IMR-90 (cell line): ENCODE measurements at regions not wholly inside any gene's neighbourhood (a gene's known extent, or its start where the extent isn't known, plus 50 kb on each side); places are given as distances from the start of the nearest gene placed in this dataset.

Experiments
- ATAC-seq: fragments of 200-7000 bp; cut with Tn5 transposase; 2 replicates; pipeline ENCODE4 v1.9.1; 2020; ENCODE audit warnings: low read depth, mild to moderate bottlenecking, moderate library complexity
- BruUV-seq: library from RNA; stranded (reverse); fragments of 400-500 nt; replicated peaks from 2 replicates; lab custom pipeline; 2021; lab: Mats Ljungman, UMichigan
- CTCF ChIA-PET: fragments of 300-600 bp; formaldehyde crosslinking; extraction: SDS; loops from one replicate; lab custom pipeline; 2021; ENCODE audit warnings: antibody characterized with exemption; lab: Yijun Ruan, JAX
- POLR2A ChIA-PET: fragments of 300-600 bp; sonication (Branson Sonifier 250); formaldehyde crosslinking; loops from one replicate; lab custom pipeline; 2022; ENCODE audit warnings: antibody characterized with exemption; ENCODE audit not compliant: unreplicated experiment; lab: Charles Lee
- DNase-seq: peaks from one replicate; pipeline ENCODE4 v3.0.0; 2013
- H2AFZ ChIP-seq: replicated peaks from 2 replicates; pipeline ENCODE3; 2013; ENCODE audit warnings: low read length, mild to moderate bottlenecking; ENCODE audit not compliant: poor library complexity
- H2AK5ac ChIP-seq: 2 replicates; pipeline ENCODE4 v1.6.1; 2013; ENCODE audit warnings: low read depth, low read length, inconsistent platforms
- H2AK9ac ChIP-seq: replicated peaks from 2 replicates; pipeline ENCODE3; 2013; ENCODE audit warnings: mild to moderate bottlenecking, low read depth, low read length, moderate library complexity; ENCODE audit not compliant: poor library complexity
- H2BK120ac ChIP-seq: 2 replicates; pipeline ENCODE4 v1.6.1; 2013; ENCODE audit warnings: low read depth, low read length, inconsistent platforms
- H2BK15ac ChIP-seq: 3 replicates; pipeline ENCODE4 v1.6.1; 2013; ENCODE audit warnings: low read depth, low read length, inconsistent platforms
- H2BK20ac ChIP-seq: 2 replicates; pipeline ENCODE4 v1.6.1; 2013; ENCODE audit warnings: low read depth, mild to moderate bottlenecking, inconsistent platforms, low read length, moderate library complexity
- H2BK5ac ChIP-seq: 2 replicates; pipeline ENCODE4 v1.6.1; 2013; ENCODE audit warnings: mild to moderate bottlenecking, low read depth, low read length, inconsistent platforms; ENCODE audit not compliant: poor library complexity, severe bottlenecking
- H3K14ac ChIP-seq: replicated peaks from 2 replicates; pipeline ENCODE4 v1.6.1; 2013; ENCODE audit warnings: low read depth, low read length, inconsistent platforms
- H3K18ac ChIP-seq: 2 replicates; pipeline ENCODE4 v1.6.1; 2013; ENCODE audit warnings: low read depth, low read length, control low read depth
- H3K23ac ChIP-seq: 2 replicates; pipeline ENCODE4 v1.6.1; 2013; ENCODE audit warnings: low read depth, low read length, inconsistent platforms
- H3K27ac ChIP-seq: 2 replicates; pipeline ENCODE4 v1.5.1; 2013; ENCODE audit warnings: mild to moderate bottlenecking, control low read depth, low read length; ENCODE audit not compliant: insufficient read depth
- H3K27me3 ChIP-seq: 2 replicates; pipeline ENCODE4 v1.6.1; 2013; ENCODE audit warnings: low read length; ENCODE audit not compliant: control insufficient read depth, insufficient read depth
- H3K36me3 ChIP-seq: 2 replicates; pipeline ENCODE4 v1.6.1; 2013; ENCODE audit warnings: low read length, mixed read lengths; ENCODE audit not compliant: control insufficient read depth, insufficient read depth
- H3K4ac ChIP-seq: 2 replicates; pipeline ENCODE4 v1.6.1; 2013; ENCODE audit warnings: low read depth, low read length, inconsistent platforms
- H3K4me1 ChIP-seq: 2 replicates; pipeline ENCODE4 v1.6.1; 2013; ENCODE audit warnings: low read length, mixed read lengths; ENCODE audit not compliant: control insufficient read depth, insufficient read depth
- H3K4me2 ChIP-seq: 2 replicates; pipeline ENCODE4 v1.6.1; 2013; ENCODE audit warnings: low read depth, mild to moderate bottlenecking, control low read depth, low read length, moderate library complexity
- H3K4me3 ChIP-seq: 2 replicates; pipeline ENCODE4 v1.5.1; 2013; ENCODE audit warnings: low read depth, mild to moderate bottlenecking, control low read depth, low read length, moderate library complexity; ENCODE audit not compliant: insufficient read depth
- H3K56ac ChIP-seq: 2 replicates; pipeline ENCODE4 v1.6.1; 2013; ENCODE audit warnings: low read length, inconsistent platforms; ENCODE audit not compliant: insufficient read depth; ENCODE audit errors: extremely low read depth
- H3K79me1 ChIP-seq, 2 experiments: 2 replicates each; pipeline ENCODE4 v1.6.1; 2013; ENCODE audit warnings: low read length in 2 of 2, inconsistent platforms in 1 of 2, low read depth in 1 of 2
- H3K9ac ChIP-seq: 2 replicates; pipeline ENCODE4 v1.6.1; 2013; ENCODE audit warnings: low read depth, low read length, control low read depth
- H3K9me1 ChIP-seq: 2 replicates; pipeline ENCODE4 v1.6.1; 2013; ENCODE audit warnings: low read length, inconsistent platforms; ENCODE audit not compliant: insufficient read depth
- H3K9me3 ChIP-seq: 2 replicates; pipeline ENCODE4 v1.6.1; 2013; ENCODE audit warnings: low read length; ENCODE audit not compliant: control insufficient read depth, insufficient read depth
- H4K20me1 ChIP-seq: 2 replicates; pipeline ENCODE4 v1.6.1; 2013; ENCODE audit warnings: low read length, inconsistent platforms; ENCODE audit not compliant: insufficient read depth
- H4K5ac ChIP-seq: 2 replicates; pipeline ENCODE4 v1.6.1; 2013; ENCODE audit warnings: mild to moderate bottlenecking, low read depth, low read length, control low read depth
- H4K8ac ChIP-seq, 2 experiments: 2 replicates each; pipeline ENCODE4 v1.6.1; 2013; ENCODE audit warnings: low read depth in 2 of 2, low read length in 2 of 2, control low read depth in 1 of 2, inconsistent platforms in 1 of 2
- H4K91ac ChIP-seq: 2 replicates; pipeline ENCODE4 v1.6.1; 2013; ENCODE audit warnings: low read depth, low read length, inconsistent platforms; ENCODE audit not compliant: insufficient read depth
- BHLHE40 ChIP-seq: fragments of 150-350 bp; IDR thresholded peaks from 2 replicates; pipeline ENCODE4 v1.6.1; 2016; ENCODE audit warnings: mild to moderate bottlenecking, low read depth, low read length
- CEBPB ChIP-seq: IDR thresholded peaks from 2 replicates; pipeline ENCODE4 v1.6.1; 2012; ENCODE audit warnings: low read depth, low read length, improper control_type of control experiment
- CHD1 ChIP-seq: IDR thresholded peaks from 2 replicates; pipeline ENCODE4 v1.6.1; 2012; ENCODE audit warnings: low read depth, low read length, improper control_type of control experiment
- CTCF ChIP-seq: conservative IDR thresholded peaks from 2 replicates; pipeline ENCODE4 v1.5.1; 2012; ENCODE audit warnings: mild to moderate bottlenecking, low read depth, low read length, improper control_type of control experiment
- ELK1 ChIP-seq: fragments of 150-350 bp; IDR thresholded peaks from 2 replicates; pipeline ENCODE4 v1.6.1; 2016; ENCODE audit warnings: low read depth, mild to moderate bottlenecking, low read length, moderate library complexity, borderline replicate concordance
- FOS ChIP-seq: fragments of 150-350 bp; IDR thresholded peaks from 2 replicates; pipeline ENCODE4 v1.6.1; 2016; ENCODE audit warnings: low read depth, low read length
- MAFK ChIP-seq: IDR thresholded peaks from 2 replicates; pipeline ENCODE4 v1.6.1; 2012; ENCODE audit warnings: low read depth, low read length, improper control_type of control experiment
- MAZ ChIP-seq: IDR thresholded peaks from 2 replicates; pipeline ENCODE4 v1.6.1; 2012; ENCODE audit warnings: low read depth, mild to moderate bottlenecking, low read length, improper control_type of control experiment, moderate library complexity, borderline replicate concordance
- MXI1 ChIP-seq: IDR thresholded peaks from 2 replicates; pipeline ENCODE4 v1.6.1; 2012; ENCODE audit warnings: low read depth, mild to moderate bottlenecking, low read length, moderate library complexity, borderline replicate concordance
- NFE2L2 ChIP-seq: fragments of 150-350 bp; IDR thresholded peaks from 2 replicates; pipeline ENCODE4 v1.6.1; 2016; ENCODE audit warnings: low read depth, mild to moderate bottlenecking, low read length
- POLR2A ChIP-seq: IDR thresholded peaks from 2 replicates; pipeline ENCODE4 v1.6.1; 2012; ENCODE audit warnings: mild to moderate bottlenecking, low read depth, low read length
- RAD21 ChIP-seq: IDR thresholded peaks from 2 replicates; pipeline ENCODE4 v1.6.1; 2012; ENCODE audit warnings: low read length, improper control_type of control experiment
- RCOR1 ChIP-seq: IDR thresholded peaks from 2 replicates; pipeline ENCODE4 v1.6.1; 2012; ENCODE audit warnings: mild to moderate bottlenecking, low read length, improper control_type of control experiment; ENCODE audit not compliant: insufficient replicate concordance
- RFX5 ChIP-seq: IDR thresholded peaks from 2 replicates; pipeline ENCODE4 v1.8.0; 2012; ENCODE audit warnings: low read depth, mild to moderate bottlenecking, low read length, moderate library complexity
- SMC3 ChIP-seq: fragments of 150-350 bp; IDR thresholded peaks from 2 replicates; pipeline ENCODE4 v1.6.1; 2016; ENCODE audit warnings: low read depth, mild to moderate bottlenecking, antibody characterized with exemption, low read length, moderate library complexity
- USF2 ChIP-seq: fragments of 150-350 bp; IDR thresholded peaks from 2 replicates; pipeline ENCODE4 v1.6.1; 2017; ENCODE audit warnings: mild to moderate bottlenecking, antibody characterized with exemption, low read length, low read depth
- WGBS, 2 experiments: methylation state at CpG; one replicate each; pipeline versions ENCODE4 v1.1.5 to v1.1.7; 2013; ENCODE audit warnings: missing lambda C conversion rate in 2 of 2; ENCODE audit not compliant: insufficient read length in 1 of 2; ENCODE audit errors: extremely low coverage in 2 of 2; 5-methylcytosine and 5-hydroxymethylcytosine counted together
- dilution Hi-C: fragments of 300-500 bp; cut with HindIII; formaldehyde crosslinking; loops from one replicate; pipeline ENCODE4 v1.14.3; 2018; ENCODE audit warnings: low sequenced_read_pairs; ENCODE audit not compliant: unreplicated experiment
- in situ Hi-C: fragments of 300-500 bp; cut with MboI; formaldehyde crosslinking; loops from 3 replicates; pipeline ENCODE4 v1.14.3; 2019; ENCODE audit warnings: low sequenced_read_pairs, inconsistent platforms, mixed read lengths
- intact Hi-C: fragments of 100-400 bp; cut with micrococcal nuclease; formaldehyde crosslinking; loops from 2 replicates; pipeline ENCODE4 v1.10.0; 2022

DNA sequence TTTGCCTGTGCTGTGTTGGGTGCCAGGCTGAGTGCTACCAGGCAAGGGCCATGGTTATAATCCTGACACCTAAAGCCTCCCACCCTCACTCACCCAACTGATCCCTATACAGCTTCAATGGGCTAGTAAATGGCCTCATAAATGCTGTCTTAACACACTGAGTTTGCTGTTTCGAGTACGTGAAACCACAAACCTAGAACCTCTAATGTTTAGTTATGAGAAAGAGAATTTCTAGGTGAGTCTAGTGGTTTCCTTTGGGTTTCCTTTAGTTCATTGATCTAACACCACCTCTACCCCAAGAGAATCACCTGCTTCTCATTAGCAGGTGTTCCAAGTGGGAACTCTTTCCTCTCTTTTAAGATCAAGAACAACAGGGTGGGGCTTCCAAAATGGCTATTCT lies 172.0 kb downstream of the MC4R start:
- H3K9me1 ChIP-seq: no peaks in the 10 kb centered on the region
- no peak overlapping the region for H2BK15ac ChIP-seq
- H2BK20ac ChIP-seq: no peak overlapping the region
- H3K4me3 ChIP-seq: no peak overlapping the region
- H2BK5ac ChIP-seq: no peak overlapping the region
- H2BK120ac ChIP-seq: no peak overlapping the region
- no peak overlapping the region for H4K91ac ChIP-seq
- H3K27ac ChIP-seq: no peak overlapping the region
- ChIA-PET CTCF (no interaction called here), POLR2A (no interaction called here)
- no peak overlapping the region for H4K8ac ChIP-seq
- H3K4me2 ChIP-seq: no peak overlapping the region
- H3K36me3 ChIP-seq: no peaks in the 10 kb centered on the region
- no peak overlapping the region for H3K23ac ChIP-seq
- no peak overlapping the region for H4K5ac ChIP-seq
- TF ChIP-seq MAZ (no peak), RCOR1 (no peak), SMC3 (no peak), ELK1 (no peak), CTCF (no peak), RFX5 (no peak), MXI1 (no peak), CHD1 (no peak), BHLHE40 (no peak), CEBPB (no peak), RAD21 (no peak), MAFK (no peak), NFE2L2 (no peak), POLR2A (no peak), USF2 (no peak), FOS (no peak)
- intact Hi-C loops (no loop called here), dilution Hi-C loops (no loop called here), in situ Hi-C loops (no loop called here)
- no peaks in the 10 kb centered on the region for H4K20me1 ChIP-seq
- no peaks in the 10 kb centered on the region for H3K4me1 ChIP-seq
- BruUV-seq: no TSS peak
- no peak overlapping the region for H3K4ac ChIP-seq
- no peak overlapping the region for H3K18ac ChIP-seq
- no peak overlapping the region for H3K56ac ChIP-seq
- no peak overlapping the region for H3K9ac ChIP-seq
- H3K79me1 ChIP-seq: no peaks in the 10 kb centered on the region
- DNase-seq (no peak), ATAC-seq (no peak)
- no peaks in the 10 kb centered on the region for H3K9me3 ChIP-seq
- no peak overlapping the region for H2AFZ ChIP-seq
- H2AK5ac ChIP-seq: no peak overlapping the region
- no peak overlapping the region for H3K14ac ChIP-seq
- no CpG with 5 or more reads among the region's 2 CpGs for WGBS, 2 experiments
- no peaks in the 10 kb centered on the region for H3K27me3 ChIP-seq
- no peak overlapping the region for H2AK9ac ChIP-seq
